Ovary (tissue), 7 donors: ENCODE measurements at regions not wholly inside any gene's neighbourhood (a gene's known extent, or its start where the extent isn't known, plus 50 kb on each side); places are given as distances from the start of the nearest gene placed in this dataset.

Experiments used
- DNase-seq, 5 donors: peaks; one replicate each; pipeline ENCODE4 v3.0.0-alpha.2; 2019 to 2020
- H3K27ac ChIP-seq, 2 donors: fragments of 200-600 bp; one replicate each; pipeline versions ENCODE4 v1.5.1 to v1.8.0; 2019 to 2022
- H3K27me3 ChIP-seq: fragments of 200-600 bp; one replicate; pipeline ENCODE4 v1.8.0; 2022
- H3K36me3 ChIP-seq: fragments of 200-600 bp; sonication (generic); one replicate; pipeline ENCODE4 v1.5.1; 2019
- H3K4me1 ChIP-seq: one replicate; pipeline ENCODE4 v1.8.1; 2013; ENCODE audit warnings: mild to moderate bottlenecking, moderate library complexity; ENCODE audit not compliant: insufficient read depth
- H3K4me3 ChIP-seq: fragments of 200-600 bp; sonication (generic); one replicate; pipeline ENCODE4 v1.5.1; 2017
- H3K9me3 ChIP-seq, 2 donors: fragments of 200-600 bp in 1 of 2; sonication (generic) in 1 of 2; one replicate each; pipeline versions ENCODE4 v1.5.1 to v1.8.1; 2013 to 2019; ENCODE audit warnings: mild to moderate bottlenecking in 1 of 2, moderate library complexity in 1 of 2
- EP300 ChIP-seq: sonication (generic); formaldehyde crosslinking; IDR thresholded peaks from one replicate; pipeline ENCODE4 v1.6.1; 2017; ENCODE audit warnings: antibody characterized with exemption
- POLR2A ChIP-seq: fragments of 450-650 bp; IDR thresholded peaks from one replicate; pipeline ENCODE4 v1.6.1; 2017; ENCODE audit warnings: antibody characterized with exemption, mild to moderate bottlenecking, moderate library complexity
- WGBS, 3 donors: extraction: QIAGEN DNeasy Blood & Tissue Kit in 1 of 3; methylation state at CpG; one replicate each; pipeline versions ENCODE4 v1.1.5 to v1.1.7; 2013 to 2017; 5-methylcytosine and 5-hydroxymethylcytosine counted together
- intact Hi-C, 4 donors: fragments of 100-400 bp; cut with DNase I; formaldehyde crosslinking; loops; one replicate each; pipeline versions ENCODE4 v1.11.0 to v1.15.1; 2022 to 2023
- TF ChIP-seq, protein P1 (sequence below), 3 donors: fragments of 450-650 bp in 2 of 3; fragments of 200-600 bp in 1 of 3; IDR thresholded peaks; one replicate each; pipeline versions ENCODE4 v1.5.1 to v1.8.0; 2016 to 2022; ENCODE audit warnings: antibody characterized with exemption in 3 of 3, mild to moderate bottlenecking in 1 of 3
- donor health status: DM: no; HTN: no; CAD: no; lungs with moderate emphysema.
- donor health status: DM: no; HTN: no; CAD: no.
- donor health status: Bipolar disorder and iron deficiency.
- donor health status: DM: no; HTN: no; CAD: no.
- donor health status: DM: yes; HTN: yes; CAD: no.

DNA sequence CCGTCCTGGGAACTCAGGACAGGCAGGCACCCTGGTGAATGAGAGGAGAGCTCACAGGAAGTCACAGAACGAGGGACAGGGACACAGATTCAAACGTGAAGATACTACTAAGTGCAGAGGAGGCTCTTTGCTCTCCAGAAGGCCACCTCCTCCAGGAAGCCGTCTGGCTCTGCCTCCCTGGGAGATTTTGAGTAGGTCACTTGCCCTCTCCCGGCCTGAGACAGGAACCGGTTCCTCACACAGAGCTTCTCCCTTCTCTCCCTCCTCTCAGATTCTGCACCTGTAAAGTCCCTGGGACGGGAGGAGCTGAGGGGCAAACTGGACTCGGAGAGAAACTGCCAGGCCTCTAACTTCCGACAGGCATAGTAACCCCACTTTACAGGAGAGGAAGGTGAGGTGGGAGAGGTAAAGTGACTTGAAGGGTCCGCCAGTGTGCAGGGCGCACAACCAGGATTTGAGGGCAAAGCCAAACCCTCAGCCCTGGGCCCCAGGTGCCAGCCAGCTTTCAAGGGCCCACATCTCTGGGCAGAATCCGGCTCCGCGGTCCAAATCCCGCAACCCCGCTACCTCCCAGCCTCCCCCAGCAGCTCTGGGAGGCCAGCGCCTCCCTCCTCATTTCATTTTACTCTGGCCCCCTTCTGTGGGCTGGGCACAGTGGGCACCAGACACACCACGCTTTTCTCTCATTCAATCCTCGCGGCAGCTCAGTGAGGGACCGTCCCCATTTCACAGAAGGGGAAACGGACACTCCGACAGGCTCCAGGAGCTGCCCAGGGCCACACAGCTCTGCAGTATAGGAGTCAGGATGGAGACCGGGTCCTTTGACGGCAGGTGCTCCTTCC lies 150.2 kb downstream of the SMAD6 start:
- Histone ChIP-seq H3K4me1 (peaks cover 12% of the 10 kb centered on the region), H3K36me3 (no peaks in the 10 kb centered on the region), H3K4me3 (no peak overlapping the region), H3K27me3 (no peaks in the 10 kb centered on the region), H3K27ac (peak overlapping the region in 1 of 2 donors; percentile 50), H3K9me3 (no peaks in the 10 kb centered on the region)
- TF ChIP-seq EP300 = no peak
- no peak for TF ChIP-seq POLR2A
- TF ChIP-seq, protein P1, sequence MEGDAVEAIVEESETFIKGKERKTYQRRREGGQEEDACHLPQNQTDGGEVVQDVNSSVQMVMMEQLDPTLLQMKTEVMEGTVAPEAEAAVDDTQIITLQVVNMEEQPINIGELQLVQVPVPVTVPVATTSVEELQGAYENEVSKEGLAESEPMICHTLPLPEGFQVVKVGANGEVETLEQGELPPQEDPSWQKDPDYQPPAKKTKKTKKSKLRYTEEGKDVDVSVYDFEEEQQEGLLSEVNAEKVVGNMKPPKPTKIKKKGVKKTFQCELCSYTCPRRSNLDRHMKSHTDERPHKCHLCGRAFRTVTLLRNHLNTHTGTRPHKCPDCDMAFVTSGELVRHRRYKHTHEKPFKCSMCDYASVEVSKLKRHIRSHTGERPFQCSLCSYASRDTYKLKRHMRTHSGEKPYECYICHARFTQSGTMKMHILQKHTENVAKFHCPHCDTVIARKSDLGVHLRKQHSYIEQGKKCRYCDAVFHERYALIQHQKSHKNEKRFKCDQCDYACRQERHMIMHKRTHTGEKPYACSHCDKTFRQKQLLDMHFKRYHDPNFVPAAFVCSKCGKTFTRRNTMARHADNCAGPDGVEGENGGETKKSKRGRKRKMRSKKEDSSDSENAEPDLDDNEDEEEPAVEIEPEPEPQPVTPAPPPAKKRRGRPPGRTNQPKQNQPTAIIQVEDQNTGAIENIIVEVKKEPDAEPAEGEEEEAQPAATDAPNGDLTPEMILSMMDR (IDR thresholded peaks at IDR 0.05) = no peak
- no peak for DNase-seq
- intact Hi-C loops = loop anchor here (2.0 to 10.0 kb wide), 8 partner anchors 65 to 337 kb away; partner anchors contain the start of gene SMAD6 (in 1 of the 4)
- WGBS, 3 donors = 92 to 94% (median 92%) methylated on average over 25 of the region's 25 CpGs

DNA sequence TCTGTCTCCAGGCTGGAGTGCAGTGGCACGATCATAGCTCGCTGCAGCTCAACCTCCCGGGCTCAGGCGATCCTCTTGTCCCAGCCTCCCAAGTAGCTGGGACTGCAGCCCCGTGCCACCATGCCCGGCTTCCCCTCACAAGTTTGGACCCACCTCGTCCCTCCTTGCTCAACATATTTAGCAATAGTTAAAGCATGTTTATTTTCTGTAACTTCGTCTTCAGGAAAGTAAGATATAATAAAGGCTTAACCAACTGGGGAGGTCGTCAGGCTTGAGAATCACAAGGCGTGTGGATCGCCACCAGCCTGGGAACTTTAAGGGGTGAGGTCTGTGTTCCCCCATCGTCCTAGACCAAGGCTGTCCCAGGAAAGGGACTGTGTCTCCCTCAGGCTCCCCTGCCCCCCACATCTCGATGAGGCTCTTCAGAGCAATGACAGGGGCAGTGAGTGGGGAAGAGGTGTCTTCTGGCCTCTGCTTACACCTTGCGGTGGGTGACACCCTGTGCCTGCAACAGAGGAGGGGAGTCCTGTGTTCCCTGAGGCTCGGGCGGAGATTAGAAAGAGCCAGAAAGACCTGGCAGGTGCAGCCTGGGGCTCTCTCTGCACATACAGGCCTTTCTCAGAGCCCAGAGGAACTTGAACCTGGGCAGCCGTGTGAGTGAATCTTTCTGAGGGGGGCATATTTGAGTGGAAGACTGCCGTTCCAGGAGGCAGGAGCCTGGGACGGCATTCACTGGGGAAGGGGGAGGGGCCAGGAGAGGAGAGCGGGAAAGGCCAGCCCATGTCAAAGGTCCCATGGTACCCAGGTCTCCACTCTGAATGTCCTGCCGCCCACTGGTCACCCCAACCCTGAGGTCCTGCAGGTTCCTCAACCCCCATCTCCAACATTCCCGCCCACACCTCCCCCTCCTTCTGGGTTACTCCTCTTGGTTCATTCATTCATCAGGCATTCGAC lies 152.3 kb downstream of the SMAD6 start:
- 88 to 90% (median 90%) methylated on average over 23 of the region's 23 CpGs for WGBS, 3 donors
- intact Hi-C loops = loop anchor here (5.0 to 10.0 kb wide), 7 partner anchors 67 to 339 kb away; partner anchors contain the start of gene SMAD6 (in 1 of the 4)
- Histone ChIP-seq H3K4me1 (peaks cover 12% of the 10 kb centered on the region), H3K27ac (no peak overlapping the region), H3K9me3 (no peaks in the 10 kb centered on the region), H3K36me3 (no peaks in the 10 kb centered on the region), H3K4me3 (no peak overlapping the region), H3K27me3 (no peaks in the 10 kb centered on the region)
- no peak for TF ChIP-seq POLR2A
- TF ChIP-seq, protein P1 (IDR thresholded peaks at IDR 0.05) = no peak
- no peak for TF ChIP-seq EP300
- DNase-seq = no peak

DNA sequence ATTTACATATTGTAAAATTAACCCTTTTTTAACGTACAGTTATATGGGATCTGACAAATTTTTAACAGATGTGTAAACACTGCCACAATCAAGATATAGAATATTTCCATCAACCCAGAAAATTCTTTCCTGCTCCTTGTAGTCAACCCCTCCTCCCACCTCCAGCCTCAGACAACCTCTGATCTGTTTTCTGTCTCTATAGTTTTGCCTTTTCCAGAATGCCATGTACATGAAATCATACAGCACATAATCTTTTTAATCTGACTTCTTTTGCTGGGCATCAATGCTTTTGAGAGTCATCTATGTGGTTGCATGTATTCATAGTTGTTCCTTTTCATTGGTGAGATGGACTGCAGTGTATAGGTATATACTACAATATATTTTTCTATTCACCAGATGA lies 153.0 kb downstream of the SMAD6 start:
- no peak for TF ChIP-seq EP300
- TF ChIP-seq POLR2A = no peak
- TF ChIP-seq, protein P1 (IDR thresholded peaks at IDR 0.05) = no peak
- Histone ChIP-seq H3K4me3 (no peak overlapping the region), H3K27ac (no peak overlapping the region), H3K36me3 (no peaks in the 10 kb centered on the region), H3K27me3 (no peaks in the 10 kb centered on the region), H3K4me1 (peaks cover 11% of the 10 kb centered on the region), H3K9me3 (no peaks in the 10 kb centered on the region)
- WGBS, 3 donors = 64 to 76% (median 69%) methylated on average over 1 of the region's 1 CpG
- intact Hi-C loops = loop anchor here in 1 of 4 donors (10.0 kb wide), 1 partner anchor 340 kb away; no protein-coding TSS in a partner anchor
- no peak for DNase-seq

DNA sequence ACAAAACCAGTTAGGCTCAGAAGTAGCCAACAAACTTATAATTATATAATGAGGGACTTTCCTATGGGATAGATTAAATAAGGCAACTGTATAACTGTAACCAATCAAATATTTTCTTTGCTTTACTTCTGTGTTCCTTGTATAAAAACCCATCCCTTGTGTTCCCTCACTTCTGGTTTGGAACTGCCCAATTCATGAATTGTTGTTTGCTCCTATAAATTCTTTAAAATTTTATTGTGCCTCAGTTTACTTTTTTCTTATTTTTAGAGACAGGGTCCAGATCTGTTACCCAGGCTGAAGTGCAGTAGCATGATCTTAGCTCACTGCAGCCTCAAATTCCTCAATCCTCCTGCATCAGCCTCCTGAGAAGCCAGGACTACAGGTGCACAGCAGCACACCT lies 155.7 kb downstream of the SMAD6 start:
- Histone ChIP-seq H3K4me3 (no peak overlapping the region), H3K9me3 (no peaks in the 10 kb centered on the region), H3K4me1 (no peaks in the 10 kb centered on the region), H3K27ac (no peak overlapping the region), H3K36me3 (no peaks in the 10 kb centered on the region), H3K27me3 (no peaks in the 10 kb centered on the region)
- intact Hi-C loops = loop anchor here in 1 of 4 donors (10.0 kb wide), 1 partner anchor 343 kb away; no protein-coding TSS in a partner anchor
- TF ChIP-seq, protein P1 (IDR thresholded peaks at IDR 0.05) = no peak
- TF ChIP-seq POLR2A (no peak), EP300 (no peak)
- DNase-seq = no peak
